Stimulated activated CD4-positive, alpha-beta T cell treated with anti-CD3 and anti-CD28 coated beads, Interleukin-15, amount 100 ng/mL, for 1 hour (primary cell): ENCODE measurements at regions not wholly inside any gene's neighbourhood (a gene's known extent, or its start where the extent isn't known, plus 50 kb on each side); places are given as distances from the start of the nearest gene placed in this dataset.

Source experiments
- DNase-seq, 2 donors: peaks; one replicate each; pipeline ENCODE4 v3.0.0-alpha.2; 2020; ENCODE audit warnings: low read depth in 1 of 2, low spot score in 1 of 2

DNA sequence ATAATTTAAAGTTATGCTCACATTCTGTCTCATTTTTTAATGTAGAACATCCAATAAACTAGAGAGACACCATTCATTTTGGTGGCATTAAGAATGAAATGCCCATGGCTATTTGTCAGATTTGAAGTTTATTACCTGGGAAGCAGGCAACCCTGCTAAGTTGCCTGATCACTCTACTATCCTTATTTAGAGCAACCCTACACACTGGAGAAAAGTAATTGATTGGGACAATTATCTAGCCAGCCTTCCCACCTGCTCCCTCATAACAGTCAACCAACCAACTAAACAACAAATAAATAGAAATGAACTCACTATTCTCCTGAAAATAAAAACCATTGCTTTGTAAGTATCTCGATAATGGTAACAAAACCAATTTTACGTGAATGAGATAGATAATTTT, 1129.0 kb upstream of the TENM4 start:
- no peak for DNase-seq

DNA sequence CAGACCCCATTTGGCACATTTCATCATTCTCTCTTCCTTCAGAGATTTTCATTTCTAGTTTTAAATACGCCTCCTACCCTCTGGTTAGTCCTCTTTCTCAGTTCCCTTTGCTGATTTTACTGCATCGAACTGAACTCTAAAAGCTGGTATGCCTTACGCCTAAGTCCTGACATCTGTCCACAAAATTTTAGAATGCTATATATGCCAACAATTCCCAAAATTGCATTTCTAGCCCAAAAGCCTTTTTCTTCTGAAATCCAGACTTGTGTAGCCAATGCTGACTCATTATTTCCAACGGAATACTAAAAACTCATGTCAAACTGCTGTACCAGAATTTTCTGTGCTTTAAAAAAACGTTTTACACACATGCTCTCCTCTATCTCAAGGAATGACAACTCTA, 1124.4 kb upstream of the TENM4 start:
- no peak for DNase-seq

DNA sequence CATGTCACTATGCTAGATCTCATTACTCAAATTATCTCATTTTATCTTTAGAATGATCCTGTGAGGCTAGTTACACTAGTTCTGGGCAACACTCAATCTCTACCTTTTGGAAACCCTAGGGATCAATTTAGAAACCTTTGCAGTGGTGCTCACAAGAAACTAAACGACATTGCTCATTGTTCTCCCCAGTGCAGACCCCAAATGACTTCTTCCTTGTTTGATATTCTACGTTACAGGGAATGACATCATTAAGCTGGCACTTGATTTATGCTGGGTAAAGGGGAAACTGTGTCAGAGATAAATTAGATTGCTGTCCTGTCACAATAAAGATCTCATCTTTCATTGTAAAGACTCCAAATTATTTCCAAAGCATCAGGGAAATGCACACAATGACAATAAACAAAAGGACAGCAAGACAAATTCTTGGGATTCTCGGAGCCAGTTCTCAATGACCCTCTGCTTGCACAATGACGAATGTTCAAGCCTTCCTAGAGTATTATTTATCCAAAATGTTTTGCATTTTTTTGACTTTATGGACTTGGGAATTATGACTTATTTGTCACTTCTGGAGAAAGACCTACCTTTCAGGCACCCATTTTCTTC, 1121.8 kb upstream of the TENM4 start:
- DNase-seq, result no peak

DNA sequence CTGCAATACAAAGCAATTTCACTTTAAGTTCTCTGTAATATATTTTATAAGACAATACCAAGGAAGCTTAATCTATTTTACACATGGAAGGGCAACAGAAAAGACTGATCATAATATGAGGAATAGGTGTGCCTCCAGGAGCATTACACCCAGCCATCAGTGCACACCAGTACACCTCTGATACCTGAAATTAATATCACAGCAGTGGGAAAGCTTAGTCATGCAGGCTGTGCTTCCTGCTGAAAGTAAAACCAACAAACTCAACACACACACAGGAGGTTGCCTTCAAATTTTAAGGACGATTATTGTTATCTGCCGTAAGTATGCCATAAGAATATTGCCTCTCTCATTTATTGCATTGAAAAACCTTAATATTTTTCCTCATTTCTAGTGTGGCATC, 1119.1 kb upstream of the TENM4 start:
- no peak for DNase-seq

DNA sequence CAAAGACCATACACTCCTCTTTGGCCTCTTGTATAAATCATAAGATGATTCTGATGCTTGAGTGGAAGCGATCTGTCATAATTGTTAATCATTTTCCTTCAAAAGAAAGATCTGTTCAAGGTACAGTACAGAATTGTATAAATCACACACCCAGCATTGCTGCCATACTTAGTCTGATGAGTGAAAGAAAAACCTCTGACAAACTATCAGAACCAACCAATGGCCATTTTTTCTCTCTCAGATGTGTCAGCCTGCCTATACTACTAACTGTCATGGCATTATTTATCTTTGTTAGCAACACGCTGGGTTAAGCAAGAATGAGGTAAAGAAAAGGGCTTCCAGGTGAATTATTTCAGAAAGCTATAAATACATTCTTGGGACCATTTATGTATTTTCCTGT, 1112.7 kb upstream of the TENM4 start:
- no peak for DNase-seq

DNA sequence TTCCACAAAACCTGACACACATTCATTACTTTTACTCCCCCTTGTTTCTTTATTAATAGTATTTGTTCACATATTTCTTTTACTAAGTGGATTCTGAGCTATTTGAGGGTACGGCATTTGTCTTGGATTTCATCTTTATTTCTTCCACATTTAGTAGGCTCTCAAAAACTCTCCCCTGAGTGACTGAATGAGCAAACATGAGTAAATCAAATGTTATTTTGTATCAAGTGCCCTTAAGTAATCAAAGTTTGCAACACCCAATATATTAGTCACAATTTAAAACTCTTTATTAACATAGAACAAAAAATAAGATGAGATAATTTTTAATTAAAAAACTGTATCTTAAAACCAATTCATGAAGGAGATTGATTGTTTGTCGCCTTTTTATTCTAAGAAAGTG, 1101.9 kb upstream of the TENM4 start:
- DNase-seq, result no peak

DNA sequence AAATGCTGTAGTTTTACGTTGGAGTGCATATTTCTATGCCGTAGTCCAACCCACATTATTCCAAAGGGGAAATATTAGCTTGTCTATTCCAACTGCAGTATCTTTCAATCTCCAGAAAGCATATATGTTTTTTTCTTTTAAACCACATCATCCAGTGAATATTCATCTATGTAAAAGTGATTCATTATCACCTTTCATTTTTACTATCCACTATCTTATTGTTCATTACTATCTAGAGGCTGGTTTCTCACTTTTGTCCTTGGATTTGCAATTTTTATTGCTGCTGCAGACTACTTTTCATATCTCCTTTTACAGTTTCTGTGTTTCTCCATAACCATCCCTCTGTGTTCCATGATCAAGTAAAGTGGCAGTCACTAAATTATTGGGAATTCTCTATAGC, 1097.2 kb upstream of the TENM4 start:
- DNase-seq, result no peak

DNA sequence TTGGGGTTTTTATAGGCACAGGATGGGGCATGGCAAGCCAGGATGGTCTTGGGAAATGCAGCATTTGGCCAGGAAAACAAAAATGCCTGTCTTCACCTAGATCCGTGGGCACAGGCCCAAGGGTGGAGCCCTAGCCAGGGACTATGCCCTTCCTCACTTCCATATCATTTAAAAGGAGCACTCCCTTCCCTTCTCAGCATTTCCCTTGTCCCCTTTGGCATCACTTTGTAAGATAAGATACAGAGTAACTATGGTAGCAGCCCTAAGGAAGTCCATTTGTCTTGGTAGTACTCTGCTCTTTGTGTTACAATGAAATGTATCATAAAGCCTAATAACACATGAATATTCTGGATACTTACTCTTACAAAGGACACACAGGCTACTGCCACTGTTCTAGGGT, 1092.6 kb upstream of the TENM4 start:
- no peak for DNase-seq

DNA sequence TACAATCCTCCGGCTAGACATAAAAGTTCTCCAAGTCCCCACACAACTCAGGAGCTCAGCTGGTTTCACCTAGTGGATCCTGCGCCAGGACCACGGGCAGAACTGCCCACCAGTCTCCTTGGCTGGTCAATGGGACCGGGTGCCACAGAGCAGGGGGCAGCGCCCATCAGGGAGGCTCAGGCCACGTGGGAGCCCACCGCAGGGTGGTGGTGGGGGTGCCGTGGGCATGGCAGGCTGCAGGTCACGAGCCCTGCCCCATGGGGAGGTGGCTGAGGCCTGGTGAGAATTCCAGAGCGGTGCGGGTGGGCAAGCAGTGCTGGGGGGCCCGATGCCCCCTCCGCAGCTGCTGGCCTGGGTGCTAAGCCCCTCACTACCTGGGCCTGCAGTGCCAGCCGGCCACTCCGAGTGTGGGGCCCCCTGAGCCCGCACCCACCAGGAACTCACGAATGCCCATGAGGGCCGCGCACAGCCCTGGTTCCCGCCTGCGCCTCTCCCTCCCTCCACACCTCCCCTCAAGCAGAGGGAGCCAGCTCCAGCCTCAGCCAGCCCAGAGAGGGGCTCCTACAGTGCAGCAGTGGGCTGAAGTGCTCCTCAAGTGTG, 1091.9 kb upstream of the TENM4 start:
- no peak for DNase-seq

DNA sequence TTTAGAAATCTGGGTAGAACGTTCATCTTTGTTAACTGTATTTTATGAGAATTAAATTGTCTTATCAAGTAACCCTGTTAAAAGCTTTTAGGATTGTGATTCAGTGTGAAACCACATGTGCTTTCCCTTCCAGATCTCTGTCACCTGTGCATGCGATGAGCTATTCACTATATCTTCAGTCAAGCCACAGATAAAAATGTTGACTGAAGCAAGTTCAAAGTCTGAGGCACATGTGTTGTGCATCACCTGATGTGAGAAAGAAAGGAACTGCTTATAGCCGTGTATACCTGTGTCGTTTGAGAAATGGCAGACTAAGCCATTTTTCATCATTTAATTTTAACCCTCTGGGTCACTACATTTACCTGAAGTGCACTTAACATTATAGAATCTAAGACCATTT, 1088.9 kb upstream of the TENM4 start:
- DNase-seq, result no peak

DNA sequence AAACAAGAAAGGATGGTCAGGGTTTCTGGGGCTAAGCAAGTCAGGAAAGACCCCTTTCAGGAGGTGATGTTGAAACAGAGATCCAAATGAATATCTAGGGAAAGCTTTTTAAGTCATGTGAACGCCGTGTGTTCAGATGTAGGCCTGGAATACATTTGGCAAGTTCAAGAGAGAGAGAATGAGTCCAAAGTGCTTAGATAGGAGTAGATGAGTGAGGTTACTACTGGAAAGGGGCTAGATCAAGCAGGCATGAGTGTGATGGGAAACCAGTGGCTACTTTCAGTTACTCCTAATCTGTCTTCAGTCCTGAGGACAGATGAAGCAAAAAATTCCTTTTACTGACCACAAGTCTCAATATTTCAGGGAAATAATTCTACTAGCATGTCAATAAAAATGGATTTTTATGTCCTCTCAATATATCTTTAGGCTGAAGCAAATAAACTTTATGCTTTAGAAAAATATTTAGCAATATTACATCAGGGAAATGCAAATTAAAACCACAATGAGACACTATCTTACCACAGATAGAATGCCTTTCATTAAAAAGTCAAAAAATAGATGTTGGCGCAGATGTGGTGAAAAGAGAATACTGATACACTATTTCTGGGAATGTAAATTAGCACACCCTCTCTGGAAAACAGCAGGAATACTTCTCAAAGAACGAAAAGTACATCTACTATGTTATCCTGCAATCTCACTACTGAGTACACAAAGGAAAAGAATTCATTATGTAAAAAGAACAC, 1085.0 kb upstream of the TENM4 start:
- DNase-seq, result no peak

DNA sequence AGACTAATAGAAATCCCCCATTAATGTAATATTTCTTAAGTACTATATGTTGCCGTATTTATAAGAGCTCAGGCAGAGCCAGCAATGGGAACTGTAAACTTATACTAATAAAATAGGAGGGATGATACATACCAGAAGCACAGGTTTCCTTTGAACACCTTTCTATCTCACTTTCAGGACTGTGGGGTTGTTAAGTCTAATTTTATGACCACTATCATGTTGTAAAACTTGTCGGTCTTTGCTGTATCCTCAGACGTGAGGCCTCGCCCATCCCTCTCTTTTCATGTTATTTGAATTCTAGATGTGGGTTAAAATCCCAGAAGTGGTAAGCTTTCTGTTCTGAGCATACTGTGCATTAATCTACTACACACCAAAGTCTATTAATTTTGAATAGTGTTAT, 1083.5 kb upstream of the TENM4 start:
- DNase-seq, result no peak

DNA sequence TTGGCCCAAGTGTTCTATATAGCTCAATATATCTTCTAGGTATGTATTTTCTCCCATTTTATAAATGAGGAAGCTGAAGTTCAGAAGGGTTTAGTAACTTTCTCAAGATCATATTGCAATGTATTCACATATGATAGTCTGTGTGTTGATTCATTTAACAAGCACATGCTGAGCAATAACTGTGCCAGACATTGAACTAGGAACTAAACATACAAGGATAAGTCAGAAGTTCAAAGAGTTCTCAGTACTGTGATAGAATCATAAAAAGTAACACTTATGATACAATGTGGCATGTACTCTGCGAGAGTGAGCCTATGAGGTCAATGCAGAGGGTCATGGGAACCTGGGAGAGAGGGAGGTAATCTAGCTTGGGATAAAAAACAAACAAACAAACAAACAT, 1082.2 kb upstream of the TENM4 start:
- DNase-seq, result no peak

DNA sequence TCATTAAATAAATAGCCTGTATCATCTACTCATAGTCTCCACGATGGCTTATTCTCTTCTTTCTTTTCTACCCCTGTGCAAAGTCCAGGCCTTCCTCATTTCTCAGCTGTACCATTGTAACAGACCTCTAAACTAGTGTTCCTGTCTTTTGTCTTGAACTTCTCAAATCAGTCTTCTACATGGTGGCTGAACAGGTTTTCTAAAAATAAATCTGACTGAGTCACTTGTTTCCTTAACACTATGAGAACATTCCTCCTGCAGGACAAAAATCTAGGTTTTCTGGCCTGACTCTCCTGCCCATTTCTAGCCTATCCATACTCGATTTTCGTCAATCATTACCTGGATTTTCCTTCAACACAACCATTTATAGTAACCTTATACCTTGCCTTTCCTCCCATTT, 1080.8 kb upstream of the TENM4 start:
- DNase-seq, result no peak

DNA sequence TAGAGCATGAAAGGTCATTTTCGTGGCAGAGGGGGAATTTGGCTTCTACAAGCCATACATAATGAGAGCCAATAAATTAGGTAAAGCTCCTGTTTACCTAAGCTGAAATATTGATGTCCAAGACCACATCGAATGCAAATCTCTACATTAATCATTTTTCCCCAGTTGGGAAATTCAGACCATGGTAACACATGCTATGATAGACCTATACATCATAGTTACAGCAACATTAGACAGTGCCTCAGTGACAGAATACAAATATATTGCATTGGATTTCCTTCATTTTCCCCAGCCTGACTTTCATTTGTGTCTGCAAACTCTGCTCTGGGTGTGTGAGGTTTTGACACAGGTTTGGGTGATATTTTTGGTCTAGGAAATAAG, 1079.7 kb upstream of the TENM4 start:
- no peak for DNase-seq

DNA sequence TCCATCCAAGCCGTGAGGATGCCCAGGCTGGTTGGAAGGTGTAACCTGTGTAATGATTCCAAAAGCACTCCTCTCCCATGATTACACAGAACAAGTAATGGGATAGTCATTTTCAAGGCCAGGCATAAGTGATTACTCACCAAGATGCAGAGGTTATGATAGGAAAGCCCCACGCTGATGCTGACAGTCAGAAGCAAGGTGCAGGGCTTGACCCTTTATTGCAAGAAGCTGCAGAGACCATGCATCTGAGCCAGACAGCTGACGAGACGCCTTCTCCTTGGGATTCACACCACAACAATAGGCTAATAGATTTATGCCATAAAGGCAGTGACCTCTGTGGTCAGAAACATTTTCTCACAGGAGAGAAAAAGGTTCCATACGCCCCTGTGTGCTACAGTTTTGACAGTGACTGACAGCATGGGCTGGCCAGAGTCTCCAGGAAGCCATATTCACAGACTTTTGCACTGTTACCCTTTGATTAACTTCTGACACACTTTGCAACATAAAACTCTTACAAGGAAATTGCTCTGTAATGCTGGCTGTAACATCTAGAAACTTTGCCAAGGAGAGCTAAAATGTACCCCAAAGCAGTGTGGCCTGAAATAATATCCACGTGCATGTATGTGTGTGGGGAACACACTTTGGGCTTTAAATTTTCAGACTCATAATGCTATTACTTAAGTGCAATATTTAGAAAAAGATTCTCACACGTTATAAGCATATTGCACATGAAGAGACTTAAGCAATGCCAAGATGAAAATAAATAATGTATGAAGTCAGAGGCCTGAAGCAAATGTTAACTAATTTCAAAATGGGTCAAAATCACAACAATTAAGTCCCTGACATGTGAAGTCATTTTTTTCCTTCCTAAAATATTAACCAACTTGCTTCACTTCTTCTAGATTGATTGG, 1079.0 kb upstream of the TENM4 start:
- DNase-seq, result no peak

DNA sequence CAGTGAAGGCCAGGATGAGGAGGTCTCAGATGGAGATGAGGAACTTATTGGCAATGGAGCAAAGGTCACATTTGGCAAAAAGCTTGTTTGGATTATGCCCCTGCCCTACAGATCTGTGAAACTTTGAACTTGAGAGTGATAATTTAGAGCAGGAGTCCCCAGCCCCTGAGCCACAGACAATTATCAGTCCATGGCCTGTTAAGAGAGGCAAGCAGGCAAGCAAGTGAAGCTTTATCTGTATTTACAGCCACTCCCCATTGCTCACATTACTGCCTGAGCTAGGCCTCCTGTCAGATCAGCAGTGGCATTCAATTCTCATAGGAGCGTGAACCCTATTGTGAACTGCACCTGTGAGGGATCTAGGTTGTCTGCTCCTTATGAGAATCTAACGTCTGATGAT, 1076.9 kb upstream of the TENM4 start:
- DNase-seq, result no peak

DNA sequence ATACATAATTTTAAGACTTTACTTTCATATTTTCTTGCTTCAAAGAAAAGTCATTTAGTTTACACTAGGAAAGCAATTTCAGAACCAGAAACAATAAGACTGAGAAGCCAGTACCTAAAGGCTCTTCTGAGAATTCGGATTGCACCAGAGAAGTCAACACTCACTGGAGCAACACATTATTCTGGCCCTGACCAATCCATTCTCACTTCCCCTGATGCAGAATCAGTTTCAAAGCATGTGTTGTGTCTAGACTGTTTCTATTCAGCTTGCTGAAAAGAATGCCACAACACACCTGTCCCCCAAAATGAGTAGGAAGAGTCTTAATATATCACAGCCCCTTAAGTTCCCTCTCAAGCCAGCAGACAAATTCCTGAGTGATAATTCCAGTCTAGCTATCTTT, 1074.3 kb upstream of the TENM4 start:
- DNase-seq, result no peak

DNA sequence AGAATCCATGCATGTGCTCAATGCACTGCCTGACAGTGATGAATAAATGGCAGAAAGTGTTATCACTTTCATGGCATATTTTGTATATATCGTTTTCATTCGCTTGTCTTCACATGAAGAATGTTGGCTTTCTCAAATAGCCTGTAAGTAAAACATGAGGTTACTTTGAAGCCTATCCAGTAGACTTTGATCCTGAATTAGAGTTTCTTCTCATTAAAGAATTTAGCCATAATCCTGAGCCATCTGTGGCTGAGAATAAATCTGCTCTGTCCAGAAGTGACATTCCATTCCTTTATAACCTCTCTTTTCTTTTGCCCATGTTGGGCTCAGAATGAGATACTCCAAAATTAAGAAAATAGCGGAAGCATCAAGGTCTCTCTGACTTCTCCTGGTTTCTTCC, 1071.7 kb upstream of the TENM4 start:
- DNase-seq, result no peak

DNA sequence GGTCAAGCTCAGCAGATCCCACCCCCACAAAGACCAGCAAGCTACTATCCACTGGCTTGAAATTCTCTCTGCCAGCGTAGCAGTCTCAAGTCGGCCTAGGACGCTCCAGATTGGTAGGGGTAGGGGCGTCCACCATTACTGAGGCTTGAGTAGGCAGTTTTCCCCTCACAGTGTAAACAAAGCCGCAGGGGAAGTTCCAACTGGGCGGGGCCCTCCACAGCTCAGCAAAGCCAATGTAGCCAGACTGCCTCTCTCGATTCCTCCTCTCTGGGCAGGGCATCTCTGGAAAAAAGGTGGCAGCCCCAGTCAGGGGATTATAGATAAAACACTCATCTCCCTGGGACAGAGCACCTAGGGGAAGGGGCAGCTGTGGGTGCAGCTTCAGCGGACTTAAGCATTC, 1064.9 kb upstream of the TENM4 start:
- no peak for DNase-seq

DNA sequence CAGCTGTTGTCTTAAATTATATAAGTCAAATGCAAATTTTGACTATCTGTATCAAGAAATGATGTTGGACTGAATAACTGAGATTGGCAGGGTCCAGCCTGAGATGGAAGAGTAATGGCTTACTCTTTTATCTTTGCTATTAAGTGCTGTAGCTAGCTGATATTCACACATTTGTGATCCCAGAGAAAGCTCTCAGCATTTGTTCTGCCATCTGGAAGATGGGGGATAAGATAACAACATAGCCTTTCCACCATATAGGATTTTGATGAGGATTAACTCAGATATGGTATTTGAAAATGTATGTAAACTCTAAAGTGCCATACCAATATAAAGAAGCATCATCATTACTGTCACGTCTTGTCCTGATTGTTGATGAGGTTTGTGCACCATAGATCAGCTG, 1063.2 kb upstream of the TENM4 start:
- DNase-seq, result no peak

DNA sequence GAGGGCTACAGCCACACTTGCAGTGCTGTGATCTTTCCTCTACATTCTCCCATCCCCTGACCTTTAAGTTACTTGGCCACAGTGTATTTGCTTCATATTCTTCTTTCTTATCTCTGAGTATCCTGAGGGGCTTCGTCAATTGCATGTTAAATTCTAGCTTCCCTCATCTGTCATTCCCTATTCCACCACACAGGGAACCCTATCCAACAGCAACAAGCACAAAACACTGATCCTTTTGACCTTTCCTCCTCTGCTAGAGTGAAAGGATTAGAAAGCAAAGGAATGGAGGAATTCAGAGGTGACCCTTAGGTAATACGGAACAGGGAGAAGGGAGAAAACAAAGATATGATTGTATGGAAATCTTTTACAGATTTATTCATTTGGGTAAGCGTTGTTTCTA, 1061.7 kb upstream of the TENM4 start:
- DNase-seq, result no peak
